Right atrium auricular region (tissue), 2 donors: ENCODE measurements at regions not wholly inside any gene's neighbourhood (a gene's known extent, or its start where the extent isn't known, plus 50 kb on each side); places are given as distances from the start of the nearest gene placed in this dataset.

ENCODE experiments used
- DNase-seq: peaks from one replicate; pipeline ENCODE4 v3.0.0-alpha.2; 2019; ENCODE audit warnings: low spot score
- H3K27ac ChIP-seq, 2 donors: fragments of 200-600 bp; sonication (generic); 1 replicate in 1 of 2; 2 replicates in 1 of 2; pipeline ENCODE4 v1.5.1; 2016 to 2019
- H3K27me3 ChIP-seq, 2 donors: fragments of 200-600 bp; sonication (generic); one replicate each; pipeline versions ENCODE4 v1.5.1 to v1.6.0; 2017 to 2019
- H3K36me3 ChIP-seq: fragments of 200-600 bp; sonication (generic); one replicate; pipeline ENCODE4 v1.5.1; 2016
- H3K4me1 ChIP-seq, 2 donors: fragments of 200-600 bp; sonication (generic); one replicate each; pipeline versions ENCODE4 v1.5.1 to v1.6.0; 2017 to 2019
- H3K4me3 ChIP-seq, 2 donors: fragments of 200-600 bp; sonication (generic); 1 replicate in 1 of 2; 2 replicates in 1 of 2; pipeline ENCODE4 v1.5.1; 2017 to 2019; ENCODE audit warnings: mild to moderate bottlenecking in 1 of 2, moderate library complexity in 1 of 2
- H3K9me3 ChIP-seq, 2 donors: fragments of 200-600 bp; sonication (generic); one replicate each; pipeline ENCODE4 v1.5.1; 2019
- CTCF ChIP-seq, 2 donors: fragments of 200-600 bp; sonication (generic); IDR thresholded peaks; one replicate each; pipeline ENCODE4 v1.5.1; 2019; ENCODE audit warnings: antibody characterized with exemption in 2 of 2

- H3K9me3 ChIP-seq: no peaks in the 10 kb centered on the region
- H3K27ac ChIP-seq: no peak overlapping the region
- no peaks in the 10 kb centered on the region for H3K27me3 ChIP-seq
- TF ChIP-seq CTCF (IDR thresholded peaks at IDR 0.05): no peak
- no peak overlapping the region for H3K4me3 ChIP-seq
- H3K4me1 ChIP-seq: no peaks in the 10 kb centered on the region
- H3K36me3 ChIP-seq: no peaks in the 10 kb centered on the region
- no peak for DNase-seq
Measured at GRCh38 chrX:110964786-110965185, 131.2 kb upstream of the PAK3 start.

DNA sequence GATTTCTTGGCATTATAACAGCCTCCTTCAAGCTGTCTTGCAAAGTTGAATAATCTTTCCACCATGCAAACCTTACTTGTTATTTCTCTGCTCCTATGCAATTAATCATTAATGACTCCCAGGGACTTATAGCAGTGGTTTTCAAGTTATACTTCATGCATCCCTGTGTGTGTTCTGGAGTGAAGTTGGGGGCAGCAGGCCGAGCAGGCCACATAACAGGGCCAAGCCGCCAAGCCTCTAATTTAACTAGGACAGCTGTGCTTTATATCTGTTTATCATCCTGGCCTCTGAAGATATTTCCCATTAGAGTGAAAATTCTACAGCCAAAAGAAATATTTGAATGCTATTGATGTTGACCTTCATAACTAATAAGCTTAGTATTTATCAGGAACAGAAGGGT, 133.5 kb upstream of the PAK3 start:
- DNase-seq: no peak
- Histone ChIP-seq H3K4me3 (no peak overlapping the region), H3K27me3 (no peaks in the 10 kb centered on the region), H3K4me1 (no peaks in the 10 kb centered on the region), H3K27ac (no peak overlapping the region), H3K9me3 (no peaks in the 10 kb centered on the region), H3K36me3 (no peaks in the 10 kb centered on the region)
- TF ChIP-seq CTCF (IDR thresholded peaks at IDR 0.05): no peak

GRCh38 chrX:110955706-110956105, 140.3 kb upstream of the PAK3 start:
- no peak for DNase-seq

GRCh38 chrX:110954428-110955100, 141.4 kb upstream of the PAK3 start:
- H3K9me3 ChIP-seq: no peaks in the 10 kb centered on the region
- H3K4me1 ChIP-seq: no peaks in the 10 kb centered on the region
- no peak for TF ChIP-seq CTCF (IDR thresholded peaks at IDR 0.05)
- H3K27ac ChIP-seq: no peak overlapping the region
- no peaks in the 10 kb centered on the region for H3K36me3 ChIP-seq
- H3K4me3 ChIP-seq: no peak overlapping the region
- no peak for DNase-seq
- no peaks in the 10 kb centered on the region for H3K27me3 ChIP-seq

More at GRCh38 chrX:110955706-110956105, 140.3 kb upstream of the PAK3 start:
- Histone ChIP-seq H3K9me3 (no peaks in the 10 kb centered on the region), H3K27me3 (no peaks in the 10 kb centered on the region), H3K27ac (no peak overlapping the region), H3K36me3 (no peaks in the 10 kb centered on the region), H3K4me3 (no peak overlapping the region), H3K4me1 (no peaks in the 10 kb centered on the region)
- no peak for TF ChIP-seq CTCF (IDR thresholded peaks at IDR 0.05)

DNA sequence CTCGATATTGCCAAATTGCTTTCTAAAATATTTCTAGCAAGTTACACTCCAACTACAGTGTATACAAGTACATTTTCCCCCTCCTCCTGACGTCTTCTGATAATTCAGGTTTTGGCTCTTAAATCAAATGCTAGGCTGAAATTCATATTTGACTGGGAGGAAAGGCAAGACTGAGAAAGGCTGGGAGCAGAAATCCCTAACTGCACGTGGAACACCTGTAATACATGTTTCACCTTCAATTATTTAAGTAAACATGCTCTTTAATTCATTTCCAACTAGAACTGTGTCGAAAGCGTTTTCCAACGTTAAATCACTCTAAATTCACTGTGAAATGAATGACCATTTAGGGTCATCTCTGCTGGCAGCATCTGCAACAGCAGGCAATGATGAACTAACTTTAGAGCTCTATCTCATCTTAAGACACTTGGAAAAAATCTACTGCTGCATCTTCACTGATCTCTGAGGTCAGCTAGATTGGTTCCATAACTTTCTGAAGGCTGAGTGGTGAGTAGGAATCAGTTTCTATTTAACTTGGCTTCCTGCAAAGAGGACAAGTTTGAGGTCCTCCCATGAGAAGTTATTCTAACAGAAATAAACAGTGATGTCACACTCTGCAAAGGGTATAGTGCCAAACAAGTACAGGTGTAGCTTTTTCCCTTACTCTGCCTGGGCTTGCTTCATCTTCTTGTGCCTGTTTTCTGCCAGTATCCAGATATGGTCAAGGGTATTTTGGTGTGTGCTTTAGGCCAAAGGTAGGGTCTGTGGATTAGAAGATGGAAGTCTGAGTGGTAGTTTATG, 144.3 kb upstream of the PAK3 start:
- Histone ChIP-seq H3K4me1 (no peaks in the 10 kb centered on the region), H3K4me3 (no peak overlapping the region), H3K9me3 (no peaks in the 10 kb centered on the region), H3K36me3 (no peaks in the 10 kb centered on the region), H3K27ac (no peak overlapping the region), H3K27me3 (no peaks in the 10 kb centered on the region)
- no peak for TF ChIP-seq CTCF (IDR thresholded peaks at IDR 0.05)
- DNase-seq: no peak
